ENCODE measurements at regions not wholly inside any gene's neighbourhood (a gene's known extent, or its start where the extent isn't known, plus 50 kb on each side); places are given as distances from the start of the nearest gene placed in this dataset.
"Not testable (repeated sequence)": the region's sequence is repeated elsewhere in the genome, so short reads cannot be mapped to it uniquely, and the experiment has no call there.

- not testable (repeated sequence) for H3K27me3 ChIP-seq; H3K27ac ChIP-seq; H3K9me3 ChIP-seq (ENCODE audit: low read depth); H3K4me1 ChIP-seq (ENCODE audit: low read depth); H3K4me3 ChIP-seq; DNase-seq (ENCODE audit: low read depth in 1 of 2, low spot score in 1 of 2); H3K36me3 ChIP-seq
Measured at GRCh38 chr1:146688893-146689292, 249.2 kb upstream of the NBPF12 start.

DNA sequence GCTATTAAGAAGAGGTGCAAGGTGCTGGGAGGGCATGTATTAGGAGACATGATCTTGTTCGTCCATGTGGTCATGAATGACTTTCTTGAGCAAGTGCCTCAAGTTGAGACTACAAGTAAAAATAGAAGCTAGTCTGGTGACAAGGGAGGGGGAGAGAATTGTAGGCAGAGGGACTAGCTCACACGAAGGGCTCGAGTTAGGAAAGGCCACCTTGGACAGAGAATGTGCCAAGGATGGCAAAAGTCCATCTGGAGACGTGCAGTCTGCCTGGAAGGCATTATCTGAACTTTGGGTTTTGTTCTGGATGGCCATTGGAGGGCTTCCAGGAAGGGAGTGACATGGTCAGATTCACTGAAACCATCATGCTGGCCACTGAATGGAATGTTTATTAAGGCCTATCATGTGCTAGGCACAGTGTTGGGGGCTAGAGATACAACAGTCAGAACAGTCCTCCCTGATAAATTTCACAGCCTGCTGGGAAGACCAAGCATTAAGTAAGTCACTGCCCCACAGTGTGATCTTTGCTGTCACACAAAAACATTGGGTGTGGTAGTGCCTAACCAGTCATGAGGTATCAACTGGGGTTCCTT is 251.3 kb upstream of the NBPF12 start:
- not testable (repeated sequence) for H3K27ac ChIP-seq; H3K36me3 ChIP-seq; H3K4me1 ChIP-seq (ENCODE audit: low read depth); H3K27me3 ChIP-seq; H3K9me3 ChIP-seq (ENCODE audit: low read depth); H3K4me3 ChIP-seq; DNase-seq (ENCODE audit: low read depth in 1 of 2, low spot score in 1 of 2)

DNA sequence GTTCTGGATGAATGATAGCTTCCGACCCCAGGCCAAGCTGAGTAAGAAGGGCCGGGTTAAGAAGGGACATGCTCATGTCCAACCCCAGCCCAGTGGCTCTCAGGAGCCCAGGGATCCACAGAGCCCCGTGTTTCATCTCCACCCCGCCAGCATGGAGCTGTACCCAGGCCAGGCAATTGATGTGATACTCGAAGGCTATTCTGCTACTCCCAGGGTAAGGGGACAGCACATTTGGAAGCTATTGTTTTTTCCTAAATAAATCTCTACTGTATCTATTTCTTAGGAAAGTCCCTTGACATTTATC is 255.0 kb upstream of the NBPF12 start:
- H3K9me3 ChIP-seq (ENCODE audit: low read depth); H3K36me3 ChIP-seq; H3K4me1 ChIP-seq (ENCODE audit: low read depth); H3K4me3 ChIP-seq; H3K27me3 ChIP-seq; DNase-seq (ENCODE audit: low read depth in 1 of 2, low spot score in 1 of 2); H3K27ac ChIP-seq: not testable (repeated sequence)

DNA sequence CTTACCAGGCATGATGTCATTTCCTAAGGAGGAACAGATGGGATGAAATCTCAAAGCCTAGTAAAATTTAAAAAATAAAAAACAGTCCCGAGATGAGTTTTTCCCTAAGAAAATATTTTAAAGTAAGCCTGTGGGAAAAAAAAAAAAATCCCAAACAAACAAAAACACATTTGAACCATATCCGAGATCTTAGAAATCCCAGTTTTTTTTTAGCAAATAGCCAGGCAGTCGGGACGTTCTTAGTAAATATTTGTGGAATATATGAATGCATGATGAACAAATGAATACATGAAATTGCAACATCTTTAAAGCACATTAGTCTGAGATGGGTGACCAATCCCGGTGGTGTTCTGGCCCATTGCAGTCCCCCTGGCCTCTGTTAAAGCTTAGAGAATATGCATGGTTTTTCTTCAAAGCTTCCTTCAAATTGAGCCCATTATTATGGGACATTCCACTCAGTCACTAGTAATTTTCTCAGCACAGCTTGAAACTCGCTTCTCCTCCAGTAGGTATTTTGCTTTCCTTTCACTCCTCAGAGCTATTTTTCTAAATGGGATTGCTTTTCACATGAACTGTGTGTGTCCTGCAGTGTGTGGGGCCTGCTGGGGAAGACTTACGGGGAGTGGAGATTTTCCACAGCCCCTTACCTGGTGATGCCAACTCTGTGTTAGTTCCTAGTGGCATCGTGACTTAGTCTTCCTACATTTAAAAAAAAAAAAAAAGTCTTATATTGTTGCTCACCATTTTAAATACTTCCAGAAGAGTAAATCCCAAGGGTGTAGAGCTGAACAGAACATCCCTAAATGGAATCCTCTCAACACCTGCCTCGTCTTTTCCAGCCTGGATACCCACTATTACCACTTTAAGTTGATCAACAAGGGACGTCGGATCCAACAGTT is 255.6 kb upstream of the NBPF12 start:
- not testable (repeated sequence) for H3K4me3 ChIP-seq; H3K27ac ChIP-seq; DNase-seq (ENCODE audit: low read depth in 1 of 2, low spot score in 1 of 2); H3K9me3 ChIP-seq (ENCODE audit: low read depth); H3K4me1 ChIP-seq (ENCODE audit: low read depth); H3K27me3 ChIP-seq; H3K36me3 ChIP-seq

DNA sequence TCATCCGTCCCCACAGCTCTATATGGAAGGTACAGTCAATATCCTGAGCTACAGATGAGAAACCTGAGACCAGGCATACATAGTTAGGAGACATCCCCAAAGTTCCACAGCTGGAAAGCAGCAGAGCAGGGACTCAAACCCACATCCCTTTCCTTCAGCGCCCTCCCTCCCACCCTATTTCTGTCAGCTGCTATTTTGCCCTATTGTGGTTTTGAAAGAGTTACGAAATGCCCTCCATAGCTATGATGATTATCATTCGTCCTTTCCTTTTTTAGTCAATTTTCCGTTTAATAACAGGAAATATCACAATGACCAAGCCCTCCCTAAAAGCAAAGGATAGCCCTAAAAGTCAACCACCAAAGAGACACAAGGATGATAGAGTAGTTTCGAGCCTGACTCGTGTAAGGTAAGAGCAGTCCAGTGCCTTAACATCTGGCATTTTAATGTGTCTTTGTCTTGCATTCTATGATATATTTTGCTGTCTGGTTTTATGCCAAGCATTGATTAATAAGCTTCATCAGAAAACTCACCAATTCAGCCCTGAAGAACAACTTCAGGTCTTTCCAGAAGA is 264.3 kb upstream of the NBPF12 start:
- not testable (repeated sequence) for H3K4me1 ChIP-seq (ENCODE audit: low read depth)
- peak in 1 of 2 donors; percentile 1 for DNase-seq (ENCODE audit: low read depth in 1 of 2, low spot score in 1 of 2)

DNA sequence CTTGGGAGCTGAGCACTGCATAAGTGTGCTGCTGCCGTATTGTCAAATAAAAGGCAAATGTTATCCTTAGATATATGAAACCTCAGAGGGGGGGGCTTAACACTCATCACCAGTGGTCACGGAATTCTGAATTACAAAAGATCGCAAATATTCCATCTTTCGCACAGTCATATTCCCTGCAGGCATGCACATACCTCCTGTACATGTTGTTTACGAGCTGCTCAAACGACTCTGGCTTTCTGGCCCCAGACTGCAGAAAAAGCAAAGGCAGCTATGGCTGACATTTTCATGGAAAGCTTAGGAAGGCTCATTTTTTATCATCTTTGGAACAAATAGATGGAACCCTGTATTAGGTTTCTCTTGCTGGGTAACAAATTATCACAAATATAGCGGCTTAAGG is 265.5 kb upstream of the NBPF12 start:
- not testable (repeated sequence) for H3K27ac ChIP-seq; H3K9me3 ChIP-seq (ENCODE audit: low read depth); H3K4me3 ChIP-seq; DNase-seq (ENCODE audit: low read depth in 1 of 2, low spot score in 1 of 2); H3K36me3 ChIP-seq; H3K4me1 ChIP-seq (ENCODE audit: low read depth); H3K27me3 ChIP-seq

More for the DNA sequence above, 264.3 kb upstream of the NBPF12 start:
- not testable (repeated sequence) for H3K9me3 ChIP-seq (ENCODE audit: low read depth); H3K27me3 ChIP-seq; H3K4me3 ChIP-seq; H3K27ac ChIP-seq; H3K36me3 ChIP-seq

GRCh38 chr1:146671588-146671987 is 266.5 kb upstream of the NBPF12 start:
- not testable (repeated sequence) for H3K4me1 ChIP-seq (ENCODE audit: low read depth); DNase-seq (ENCODE audit: low read depth in 1 of 2, low spot score in 1 of 2); H3K4me3 ChIP-seq

DNA sequence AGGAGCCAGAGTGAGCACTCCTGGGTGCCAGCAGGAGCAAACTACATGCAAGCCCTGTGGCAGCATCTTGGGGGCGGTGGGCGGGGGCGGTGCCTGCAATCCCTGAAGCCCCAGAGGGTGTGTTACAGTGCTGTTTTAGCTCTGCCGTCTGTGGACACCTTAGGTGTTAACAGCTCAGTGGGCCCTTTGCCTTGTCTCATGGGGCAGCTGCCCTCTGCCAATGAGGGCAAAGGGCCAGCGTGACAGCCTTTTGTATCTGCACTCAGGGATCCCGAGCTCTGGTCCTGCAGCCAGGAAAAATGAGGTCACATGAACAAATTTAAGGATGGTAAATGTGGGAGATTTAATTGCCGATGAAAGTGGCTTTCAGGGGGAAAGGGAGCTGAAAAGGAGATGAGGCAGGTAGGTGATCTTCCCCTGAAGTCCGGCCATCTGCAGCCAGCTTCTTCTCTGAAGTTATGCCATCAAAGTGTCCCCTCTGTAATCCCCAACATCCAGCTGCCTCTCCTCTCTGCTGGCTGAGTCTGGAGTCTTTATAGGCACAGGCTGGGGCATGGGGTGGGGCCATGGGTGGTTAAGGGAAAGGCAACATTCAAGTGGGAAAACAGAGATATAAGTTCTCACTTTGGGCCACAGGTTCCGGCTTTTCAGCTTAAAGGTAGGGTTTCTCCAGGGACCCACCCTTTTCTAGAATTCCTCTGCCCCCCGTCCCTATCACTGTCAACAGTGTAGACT is 267.1 kb upstream of the NBPF12 start:
- not testable (repeated sequence) for H3K4me3 ChIP-seq; H3K36me3 ChIP-seq; DNase-seq (ENCODE audit: low read depth in 1 of 2, low spot score in 1 of 2); H3K4me1 ChIP-seq (ENCODE audit: low read depth); H3K27me3 ChIP-seq; H3K27ac ChIP-seq; H3K9me3 ChIP-seq (ENCODE audit: low read depth)

More at GRCh38 chr1:146671588-146671987, 266.5 kb upstream of the NBPF12 start:
- H3K27me3 ChIP-seq; H3K36me3 ChIP-seq; H3K27ac ChIP-seq; H3K9me3 ChIP-seq (ENCODE audit: low read depth): not testable (repeated sequence)

- not testable (repeated sequence) for H3K4me3 ChIP-seq; H3K9me3 ChIP-seq (ENCODE audit: low read depth); H3K27me3 ChIP-seq; DNase-seq (ENCODE audit: low read depth in 1 of 2, low spot score in 1 of 2); H3K4me1 ChIP-seq (ENCODE audit: low read depth); H3K36me3 ChIP-seq; H3K27ac ChIP-seq
Measured at GRCh38 chr1:146666275-146666674, 271.8 kb upstream of the NBPF12 start.

DNA sequence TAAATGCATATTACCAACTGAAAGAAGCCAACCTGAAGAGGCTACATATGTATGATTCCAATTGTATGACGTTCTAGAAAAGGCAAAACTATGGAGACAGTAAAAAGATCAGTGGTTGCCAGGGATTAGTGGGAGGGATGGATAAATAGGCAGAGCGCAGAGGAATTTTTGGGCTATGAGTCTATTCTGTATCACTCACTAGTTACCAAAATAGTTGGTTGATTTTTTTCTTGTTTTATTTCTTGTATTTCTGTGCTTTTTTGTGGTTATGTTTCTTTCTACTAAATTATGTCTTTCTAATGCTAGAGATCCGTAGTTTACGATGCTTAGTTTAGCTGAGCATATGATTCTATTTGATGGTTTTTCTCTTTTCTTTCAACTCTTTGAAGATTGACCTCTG is 277.9 kb upstream of the NBPF12 start:
- not testable (repeated sequence) for H3K27me3 ChIP-seq; H3K4me1 ChIP-seq (ENCODE audit: low read depth); H3K36me3 ChIP-seq; H3K27ac ChIP-seq; DNase-seq (ENCODE audit: low read depth in 1 of 2, low spot score in 1 of 2); H3K4me3 ChIP-seq; H3K9me3 ChIP-seq (ENCODE audit: low read depth)

GRCh38 chr1:146656356-146657060 is 281.6 kb upstream of the NBPF12 start:
- H3K27ac ChIP-seq; DNase-seq (ENCODE audit: low read depth in 1 of 2, low spot score in 1 of 2); H3K36me3 ChIP-seq; H3K9me3 ChIP-seq (ENCODE audit: low read depth); H3K4me1 ChIP-seq (ENCODE audit: low read depth); H3K27me3 ChIP-seq; H3K4me3 ChIP-seq: not testable (repeated sequence)

- H3K36me3 ChIP-seq; DNase-seq (ENCODE audit: low read depth in 1 of 2, low spot score in 1 of 2); H3K4me3 ChIP-seq; H3K27ac ChIP-seq; H3K4me1 ChIP-seq (ENCODE audit: low read depth); H3K9me3 ChIP-seq (ENCODE audit: low read depth); H3K27me3 ChIP-seq: not testable (repeated sequence)
Measured at GRCh38 chr1:146654763-146655162, 283.4 kb upstream of the NBPF12 start.

GRCh38 chr1:146645978-146646604 is 292.0 kb upstream of the NBPF12 start:
- not testable (repeated sequence) for H3K27me3 ChIP-seq; DNase-seq (ENCODE audit: low read depth in 1 of 2, low spot score in 1 of 2); H3K27ac ChIP-seq; H3K36me3 ChIP-seq; H3K4me3 ChIP-seq; H3K9me3 ChIP-seq (ENCODE audit: low read depth); H3K4me1 ChIP-seq (ENCODE audit: low read depth)

All from cardiac muscle cell (in vitro differentiated cells and primary cell).